GM12864 (cell line): ENCODE measurements at regions not wholly inside any gene's neighbourhood (a gene's known extent, or its start where the extent isn't known, plus 50 kb on each side); places are given as distances from the start of the nearest gene placed in this dataset.

ENCODE experiments used
- DNase-seq: peaks from one replicate; pipeline ENCODE4 v3.0.0-alpha.2; 2011; ENCODE audit warnings: low read depth
- H3K4me3 ChIP-seq: 2 replicates; pipeline ENCODE4 v1.5.1; 2011; ENCODE audit warnings: mild to moderate bottlenecking, low read depth, low read length, control low read depth
- TF ChIP-seq, protein P1 (sequence below): IDR thresholded peaks from 2 replicates; pipeline ENCODE4 v1.5.1; 2011; ENCODE audit warnings: low read depth, mild to moderate bottlenecking, moderate library complexity, low read length, control low read depth, inconsistent platforms; ENCODE audit errors: missing control alignments

GRCh38 chr2:47664817-47665216 is 94.0 kb upstream of the KCNK12 start:
- no peak for DNase-seq
- H3K4me3 ChIP-seq = no peak overlapping the region
- TF ChIP-seq, protein P1, sequence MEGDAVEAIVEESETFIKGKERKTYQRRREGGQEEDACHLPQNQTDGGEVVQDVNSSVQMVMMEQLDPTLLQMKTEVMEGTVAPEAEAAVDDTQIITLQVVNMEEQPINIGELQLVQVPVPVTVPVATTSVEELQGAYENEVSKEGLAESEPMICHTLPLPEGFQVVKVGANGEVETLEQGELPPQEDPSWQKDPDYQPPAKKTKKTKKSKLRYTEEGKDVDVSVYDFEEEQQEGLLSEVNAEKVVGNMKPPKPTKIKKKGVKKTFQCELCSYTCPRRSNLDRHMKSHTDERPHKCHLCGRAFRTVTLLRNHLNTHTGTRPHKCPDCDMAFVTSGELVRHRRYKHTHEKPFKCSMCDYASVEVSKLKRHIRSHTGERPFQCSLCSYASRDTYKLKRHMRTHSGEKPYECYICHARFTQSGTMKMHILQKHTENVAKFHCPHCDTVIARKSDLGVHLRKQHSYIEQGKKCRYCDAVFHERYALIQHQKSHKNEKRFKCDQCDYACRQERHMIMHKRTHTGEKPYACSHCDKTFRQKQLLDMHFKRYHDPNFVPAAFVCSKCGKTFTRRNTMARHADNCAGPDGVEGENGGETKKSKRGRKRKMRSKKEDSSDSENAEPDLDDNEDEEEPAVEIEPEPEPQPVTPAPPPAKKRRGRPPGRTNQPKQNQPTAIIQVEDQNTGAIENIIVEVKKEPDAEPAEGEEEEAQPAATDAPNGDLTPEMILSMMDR = peak; percentile 41

DNA sequence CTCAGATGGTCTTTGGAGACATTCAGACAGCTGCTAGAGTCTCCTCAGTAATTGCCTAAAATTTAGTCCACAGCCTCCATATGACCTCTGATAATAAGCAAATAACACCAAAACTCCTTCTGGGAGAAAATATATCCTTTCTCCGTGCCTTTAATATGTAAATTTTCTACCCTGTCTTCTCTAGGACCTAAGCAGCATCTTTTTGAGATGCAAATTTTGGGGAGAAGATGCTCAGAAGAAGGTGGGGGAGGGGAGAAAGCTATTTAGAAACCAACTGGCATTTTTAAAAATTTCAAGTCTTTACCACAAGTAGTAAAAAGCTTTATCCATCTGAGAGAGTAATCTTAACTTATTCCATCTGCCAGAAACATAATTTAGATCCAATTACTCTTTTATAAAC is 91.8 kb upstream of the KCNK12 start:
- TF ChIP-seq, protein P1 = no peak
- DNase-seq = no peak
- no peak overlapping the region for H3K4me3 ChIP-seq

DNA sequence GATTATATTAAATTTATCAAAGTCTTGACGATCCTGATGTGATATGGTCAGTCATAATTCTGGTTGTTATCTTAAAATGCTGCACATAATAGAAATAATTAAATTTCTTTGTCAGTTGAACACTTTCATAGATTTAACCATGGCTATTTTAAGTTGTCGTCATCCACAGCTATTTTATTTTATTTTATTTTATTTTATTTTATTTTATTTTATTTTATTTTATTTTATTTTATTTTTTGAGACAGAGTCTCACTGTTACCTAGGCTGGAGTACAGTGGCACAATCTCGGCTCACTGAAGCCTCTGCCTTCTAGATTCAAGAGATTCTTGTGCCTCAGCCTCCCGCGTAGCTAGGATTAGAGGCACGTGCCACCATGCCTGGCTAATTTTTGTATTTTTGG is 90.5 kb upstream of the KCNK12 start:
- no peak for DNase-seq
- TF ChIP-seq, protein P1 = no peak

GRCh38 chr2:47660168-47660567 is 89.4 kb upstream of the KCNK12 start:
- TF ChIP-seq, protein P1 = no peak
- DNase-seq = no peak
- no peak overlapping the region for H3K4me3 ChIP-seq

More for the DNA sequence above, 90.5 kb upstream of the KCNK12 start:
- H3K4me3 ChIP-seq = no peak overlapping the region

- no peak overlapping the region for H3K4me3 ChIP-seq
- TF ChIP-seq, protein P1 = no peak
- DNase-seq = no peak
These were observed 88.0 kb upstream of the KCNK12 start for GRCh38 chr2:47658646-47659320.

DNA sequence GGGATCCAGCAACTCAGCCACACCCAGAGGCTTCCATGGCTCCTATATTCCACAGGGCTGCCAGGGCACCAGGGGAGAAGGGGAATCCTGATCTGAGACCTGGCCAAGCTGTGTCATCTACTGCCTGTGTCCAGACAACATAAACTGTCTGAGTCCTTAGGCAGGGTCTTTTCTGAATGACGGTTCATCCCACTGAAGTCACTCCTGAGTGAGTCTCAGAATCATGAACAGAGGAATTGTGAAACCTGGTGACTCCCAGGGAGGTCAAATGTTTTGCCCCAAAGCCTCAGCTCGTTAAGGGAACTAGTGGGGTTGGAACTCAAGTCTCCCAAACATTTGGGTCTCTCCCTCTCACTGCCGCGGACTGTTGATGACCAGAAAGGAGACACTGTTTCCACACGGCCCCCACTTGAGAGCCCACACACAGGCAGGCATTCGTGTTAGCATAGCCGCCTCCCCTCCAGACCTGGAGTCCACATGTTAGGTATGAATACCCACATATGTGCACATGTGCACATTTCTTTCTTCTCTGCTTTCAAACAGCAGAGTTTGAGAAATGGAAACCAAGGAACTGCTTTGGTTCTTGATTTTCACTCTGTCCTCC is 87.2 kb upstream of the KCNK12 start:
- H3K4me3 ChIP-seq = no peak overlapping the region
- DNase-seq = no peak
- TF ChIP-seq, protein P1 = no peak
